GM12865 (cell line): ENCODE measurements at regions not wholly inside any gene's neighbourhood (a gene's known extent, or its start where the extent isn't known, plus 50 kb on each side); places are given as distances from the start of the nearest gene placed in this dataset.

ENCODE experiments used
- DNase-seq: peaks from one replicate; pipeline ENCODE4 v3.0.0; 2010; ENCODE audit warnings: low read depth
- H3K4me3 ChIP-seq: 2 replicates; pipeline ENCODE4 v1.5.1; 2011; ENCODE audit warnings: mild to moderate bottlenecking, low read depth, low read length, control low read depth
- CTCF ChIP-seq: IDR thresholded peaks from 2 replicates; pipeline ENCODE4 v1.5.1; 2011; ENCODE audit warnings: low read length, control low read depth, low read depth, inconsistent platforms; ENCODE audit not compliant: insufficient read depth; ENCODE audit errors: missing control alignments

- DNase-seq, result no peak
- TF ChIP-seq CTCF, result no peak
These were observed 115.8 kb downstream of the BCOR start for GRCh38 chrX:39981946-39982345.

GRCh38 chrX:39982948-39983347 lies 114.8 kb downstream of the BCOR start:
- no peak for DNase-seq
- H3K4me3 ChIP-seq, result no peak overlapping the region
- TF ChIP-seq CTCF, result no peak

More at GRCh38 chrX:39981946-39982345, 115.8 kb downstream of the BCOR start:
- no peak overlapping the region for H3K4me3 ChIP-seq

- TF ChIP-seq CTCF, result no peak
- no peak for DNase-seq
These were observed 114.0 kb downstream of the BCOR start for GRCh38 chrX:39983715-39984114.

GRCh38 chrX:39984191-39984956 lies 113.4 kb downstream of the BCOR start:
- DNase-seq, result peak; percentile 47
- no peak for TF ChIP-seq CTCF
- H3K4me3 ChIP-seq, result no peak overlapping the region

More at GRCh38 chrX:39983715-39984114, 114.0 kb downstream of the BCOR start:
- no peak overlapping the region for H3K4me3 ChIP-seq

- no peak for DNase-seq
- H3K4me3 ChIP-seq, result no peak overlapping the region
- no peak for TF ChIP-seq CTCF
These were observed 112.7 kb downstream of the BCOR start for GRCh38 chrX:39985071-39985470.

- no peak for DNase-seq
- no peak for TF ChIP-seq CTCF
- no peak overlapping the region for H3K4me3 ChIP-seq
These were observed 112.2 kb downstream of the BCOR start for GRCh38 chrX:39985551-39985950.

GRCh38 chrX:39988496-39988895 lies 109.3 kb downstream of the BCOR start:
- DNase-seq, result no peak
- H3K4me3 ChIP-seq, result no peak overlapping the region
- TF ChIP-seq CTCF, result no peak
